OCI-LY1 (cell line): ENCODE measurements at regions not wholly inside any gene's neighbourhood (a gene's known extent, or its start where the extent isn't known, plus 50 kb on each side); places are given as distances from the start of the nearest gene placed in this dataset.

ENCODE experiments used
- H2AFZ ChIP-seq: fragments of 200-600 bp; sonication (generic), shearing (Covaris generic); 2 replicates; pipeline ENCODE4 v1.6.0; 2014; ENCODE audit warnings: antibody characterized with exemption, mild to moderate bottlenecking, low read length
- H3F3A ChIP-seq: fragments of 200-600 bp; sonication (generic), shearing (Covaris generic); 2 replicates; pipeline ENCODE4 v1.6.0; 2014; ENCODE audit warnings: mild to moderate bottlenecking, antibody characterized with exemption, low read length, moderate library complexity; ENCODE audit not compliant: insufficient read depth
- H3K27ac ChIP-seq: fragments of 200-600 bp; sonication (generic); 2 replicates; pipeline ENCODE4 v1.5.1; 2014; ENCODE audit warnings: low read length, mixed run types, mild to moderate bottlenecking, low read depth; ENCODE audit not compliant: poor library complexity, severe bottlenecking
- H3K27me3 ChIP-seq: fragments of 200-600 bp; sonication (generic); 2 replicates; pipeline ENCODE4 v1.6.0; 2014; ENCODE audit warnings: antibody characterized with exemption, mild to moderate bottlenecking, low read length, moderate library complexity; ENCODE audit not compliant: insufficient read depth
- H3K36me3 ChIP-seq: fragments of 200-600 bp; sonication (generic); 2 replicates; pipeline ENCODE4 v1.6.1; 2014; ENCODE audit warnings: mild to moderate bottlenecking, antibody characterized with exemption, low read length, moderate library complexity, mixed read lengths; ENCODE audit not compliant: insufficient read depth
- H3K4me1 ChIP-seq: fragments of 200-600 bp; sonication (generic); 2 replicates; pipeline ENCODE4 v1.5.1; 2014; ENCODE audit warnings: mild to moderate bottlenecking, low read length, moderate library complexity; ENCODE audit not compliant: insufficient read depth, severe bottlenecking
- H3K4me2 ChIP-seq: fragments of 200-600 bp; sonication (generic), shearing (Covaris generic); 2 replicates; pipeline ENCODE4 v1.6.1; 2014; ENCODE audit warnings: low read length
- H3K4me3 ChIP-seq: fragments of 200-600 bp; sonication (generic); 2 replicates; pipeline ENCODE4 v1.5.1; 2014; ENCODE audit warnings: low read length, low read depth, mild to moderate bottlenecking, mixed read lengths; ENCODE audit not compliant: poor library complexity, severe bottlenecking
- H3K79me2 ChIP-seq: fragments of 200-600 bp; shearing (Covaris generic); 2 replicates; pipeline ENCODE4 v1.6.1; 2016; ENCODE audit warnings: mixed run types, low read length, mixed read lengths; ENCODE audit not compliant: insufficient read depth
- H3K9ac ChIP-seq: fragments of 200-600 bp; sonication (generic), shearing (Covaris generic); 2 replicates; pipeline ENCODE4 v1.6.1; 2014; ENCODE audit warnings: mild to moderate bottlenecking, low read length, mixed read lengths
- H3K9me2 ChIP-seq: fragments of 200-600 bp; sonication (generic), shearing (Covaris generic); 2 replicates; pipeline ENCODE4 v1.6.1; 2014; ENCODE audit warnings: low read depth, mild to moderate bottlenecking, low read length, mixed read lengths
- H3K9me3 ChIP-seq: fragments of 200-600 bp; shearing (Covaris generic); 2 replicates; pipeline ENCODE4 v1.6.1; 2014; ENCODE audit warnings: low read length, mixed read lengths
- H4K20me1 ChIP-seq: fragments of 200-600 bp; sonication (generic), shearing (Covaris generic); 2 replicates; pipeline ENCODE4 v1.6.0; 2016; ENCODE audit warnings: mild to moderate bottlenecking, low read length; ENCODE audit not compliant: insufficient read depth
- CTCF ChIP-seq: fragments of 200-600 bp; sonication (generic), shearing (Covaris generic); IDR thresholded peaks from 2 replicates; pipeline ENCODE4 v1.5.1; 2017; ENCODE audit warnings: mild to moderate bottlenecking, antibody characterized with exemption, low read length, moderate library complexity, mixed read lengths
- EZH2 ChIP-seq: fragments of 200-600 bp; sonication (generic), shearing (Covaris generic); IDR thresholded peaks from 2 replicates; pipeline ENCODE4 v1.8.0; 2017; ENCODE audit warnings: borderline replicate concordance, mixed run types, mild to moderate bottlenecking, antibody characterized with exemption, low read length, moderate library complexity, mixed read lengths

DNA sequence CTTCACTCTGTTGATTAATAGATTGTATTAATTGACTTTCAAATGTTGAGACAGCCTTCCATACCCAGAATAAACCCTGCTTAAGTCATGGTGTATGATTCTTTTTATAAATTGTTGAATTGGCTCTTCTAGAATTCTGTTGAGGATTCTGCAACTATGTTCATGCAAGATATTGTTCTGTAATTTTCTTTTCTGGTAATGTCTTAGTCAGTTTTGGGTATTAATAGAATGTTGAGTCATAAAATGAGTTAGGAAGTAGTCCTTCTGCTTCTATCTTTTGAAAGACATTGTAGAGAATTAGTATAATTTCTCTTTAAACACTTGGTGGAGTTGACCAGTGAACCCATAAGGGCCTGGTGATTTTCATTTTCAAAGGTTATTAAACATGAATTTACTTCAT lies 958.9 kb downstream of the LRFN5 start:
- Histone ChIP-seq H3F3A (no peaks in the 10 kb centered on the region), H3K9me3 (no peaks in the 10 kb centered on the region)

DNA sequence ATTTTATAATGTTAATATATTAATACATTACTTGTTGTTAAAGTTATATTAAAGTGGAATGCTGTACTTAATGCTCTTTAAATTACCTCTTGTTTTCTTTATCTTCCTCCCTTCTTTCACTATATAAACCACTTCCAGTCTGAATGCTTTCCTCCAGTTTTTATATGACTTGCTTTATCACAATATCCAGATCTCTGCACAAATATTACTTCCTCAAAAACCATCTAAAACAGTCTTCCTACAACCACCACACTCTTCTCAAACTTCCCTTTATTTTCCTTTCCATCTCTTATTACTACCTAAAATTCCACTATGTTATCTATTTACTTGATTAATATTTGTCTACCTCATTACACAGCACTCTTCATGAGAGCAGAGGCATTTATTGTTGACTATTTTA lies 956.6 kb downstream of the LRFN5 start:
- H3K79me2 ChIP-seq = no peaks in the 10 kb centered on the region
- H3K4me3 ChIP-seq = no peak overlapping the region
- no peaks in the 10 kb centered on the region for H4K20me1 ChIP-seq
- TF ChIP-seq EZH2 (no peak), CTCF (no peak)
- no peak overlapping the region for H3K27ac ChIP-seq
- no peaks in the 10 kb centered on the region for H3F3A ChIP-seq
- H3K4me2 ChIP-seq = no peak overlapping the region
- H3K9me2 ChIP-seq = no peaks in the 10 kb centered on the region
- H3K27me3 ChIP-seq = no peaks in the 10 kb centered on the region
- H3K9ac ChIP-seq = no peak overlapping the region
- no peak overlapping the region for H2AFZ ChIP-seq
- H3K9me3 ChIP-seq = no peaks in the 10 kb centered on the region
- no peaks in the 10 kb centered on the region for H3K36me3 ChIP-seq
- no peaks in the 10 kb centered on the region for H3K4me1 ChIP-seq

More for the DNA sequence above, 958.9 kb downstream of the LRFN5 start:
- H3K4me1 ChIP-seq = no peaks in the 10 kb centered on the region
- no peak overlapping the region for H3K4me3 ChIP-seq
- no peak overlapping the region for H3K9ac ChIP-seq
- no peak for TF ChIP-seq CTCF
- TF ChIP-seq EZH2 = no peak
- H3K27me3 ChIP-seq = no peaks in the 10 kb centered on the region
- H3K79me2 ChIP-seq = no peaks in the 10 kb centered on the region
- no peaks in the 10 kb centered on the region for H3K36me3 ChIP-seq
- H3K27ac ChIP-seq = no peak overlapping the region
- no peaks in the 10 kb centered on the region for H4K20me1 ChIP-seq
- no peak overlapping the region for H2AFZ ChIP-seq
- no peak overlapping the region for H3K4me2 ChIP-seq
- no peaks in the 10 kb centered on the region for H3K9me2 ChIP-seq

GRCh38 chr14:42556551-42556950 lies 949.9 kb downstream of the LRFN5 start:
- TF ChIP-seq EZH2 = no peak
- no peak for TF ChIP-seq CTCF
- H3K36me3 ChIP-seq = no peaks in the 10 kb centered on the region
- H2AFZ ChIP-seq = no peak overlapping the region
- H3K79me2 ChIP-seq = no peaks in the 10 kb centered on the region
- no peaks in the 10 kb centered on the region for H3K9me2 ChIP-seq
- no peaks in the 10 kb centered on the region for H3K27me3 ChIP-seq
- H3K4me3 ChIP-seq = no peak overlapping the region
- no peak overlapping the region for H3K4me2 ChIP-seq
- H3K27ac ChIP-seq = no peak overlapping the region
- H3K9ac ChIP-seq = no peak overlapping the region
- H4K20me1 ChIP-seq = no peaks in the 10 kb centered on the region
- H3K4me1 ChIP-seq = no peaks in the 10 kb centered on the region
- H3K9me3 ChIP-seq = no peaks in the 10 kb centered on the region
- H3F3A ChIP-seq = no peaks in the 10 kb centered on the region
